K562 (cell line): ENCODE measurements at regions not wholly inside any gene's neighbourhood (a gene's known extent, or its start where the extent isn't known, plus 50 kb on each side); places are given as distances from the start of the nearest gene placed in this dataset.

Experiments
- ATAC-seq: fragments of 200-7000 bp; cut with Tn5 transposase; 3 replicates; pipeline ENCODE4 v1.9.1; 2020; ENCODE audit warnings: moderate library complexity
- BruUV-seq: library from RNA; stranded (reverse); fragments of 400-500 nt; replicated peaks from 2 replicates; lab custom pipeline; 2021; lab: Mats Ljungman, UMichigan
- CTCF ChIA-PET: fragments of 300-600 bp; formaldehyde crosslinking; extraction: SDS; loops from one replicate; lab custom pipeline; 2021; ENCODE audit warnings: low intra/inter-chr PET ratio; lab: Yijun Ruan, JAX
- POLR2A ChIA-PET: fragments of 300-600, 350-650 bp; sonication (Branson Sonifier 250); formaldehyde crosslinking; extraction: SDS; loops from one replicate; lab custom pipeline; 2021; ENCODE audit warnings: antibody characterized with exemption, inconsistent platforms; lab: Yijun Ruan, JAX
- DNase-seq, 4 experiments: peaks; one replicate each; pipeline versions ENCODE4 v3.0.0 to v3.0.0-alpha.2; 2011 to 2018; ENCODE audit warnings: low spot score in 3 of 4, mixed read lengths in 3 of 4; ENCODE audit errors: extremely low read depth in 1 of 4
- FAIRE-seq: peaks from 2 replicates; lab custom pipeline; 2011; peaks lifted over from hg19 to GRCh38; lab: Jason Lieb, UNC
- H2AFZ ChIP-seq: 2 replicates; pipeline ENCODE4 v1.6.0; 2011; ENCODE audit warnings: low read depth, low read length, control low read depth, inconsistent platforms
- H3K27ac ChIP-seq: fragments of 200-600 bp; 3 replicates; pipeline ENCODE4 v1.8.0; 2011; ENCODE audit warnings: low read depth, mild to moderate bottlenecking, control low read depth, inconsistent platforms, low read length, moderate library complexity, mixed read lengths; ENCODE audit errors: extremely low read depth
- H3K27me3 ChIP-seq, 2 experiments: fragments of 300-600 bp in 1 of 2; 2 replicates in 1 of 2; 3 replicates in 1 of 2; pipeline versions ENCODE4 v1.6.0 to v1.8.0; 2011; ENCODE audit warnings: inconsistent platforms in 2 of 2, low read length in 2 of 2, mild to moderate bottlenecking in 1 of 2, mixed read lengths in 1 of 2, moderate library complexity in 1 of 2; ENCODE audit not compliant: control insufficient read depth in 2 of 2, insufficient read depth in 2 of 2
- H3K36me3 ChIP-seq: fragments of 300-600 bp; 3 replicates; pipeline ENCODE4 v1.8.0; 2011; ENCODE audit warnings: mild to moderate bottlenecking, low read length, inconsistent platforms; ENCODE audit not compliant: control insufficient read depth, insufficient read depth
- H3K4me1 ChIP-seq, 2 experiments: fragments of 200-600 bp in 1 of 2; replicated peaks in 1 of 2; 2 replicates in 1 of 2; 3 replicates in 1 of 2; pipeline versions ENCODE4 v1.5.1 to v1.8.0; 2011; ENCODE audit warnings: inconsistent platforms in 2 of 2, low read length in 2 of 2, mild to moderate bottlenecking in 1 of 2, mixed read lengths in 1 of 2, moderate library complexity in 1 of 2; ENCODE audit not compliant: control insufficient read depth in 2 of 2, insufficient read depth in 2 of 2
- H3K4me2 ChIP-seq: 2 replicates; pipeline ENCODE4 v1.6.1; 2011; ENCODE audit warnings: low read length, control low read depth, inconsistent platforms, mixed read lengths; ENCODE audit not compliant: insufficient read depth
- H3K4me3 ChIP-seq: fragments of 200-600 bp; sonication (generic), shearing (Covaris generic); 2 replicates; pipeline ENCODE4 v1.5.1; 2016; ENCODE audit warnings: control low read depth, inconsistent platforms
- H3K79me2 ChIP-seq: fragments of 200-600 bp; 3 replicates; pipeline ENCODE4 v1.8.0; 2011; ENCODE audit warnings: low read length, inconsistent platforms; ENCODE audit not compliant: control insufficient read depth, insufficient read depth
- H3K9ac ChIP-seq, 2 experiments: 2 replicates each; pipeline versions ENCODE4 v1.6.0 to v1.6.1; 2011; ENCODE audit warnings: low read depth in 2 of 2, low read length in 2 of 2, control low read depth in 1 of 2, inconsistent platforms in 1 of 2, mild to moderate bottlenecking in 1 of 2, mixed read lengths in 1 of 2; ENCODE audit not compliant: insufficient read depth in 1 of 2
- H3K9me1 ChIP-seq: one replicate; pipeline ENCODE4 v1.6.0; 2011; ENCODE audit warnings: inconsistent platforms, mild to moderate bottlenecking, low read length, moderate library complexity; ENCODE audit not compliant: control insufficient read depth, insufficient read depth
- H3K9me3 ChIP-seq: replicated peaks from 2 replicates; pipeline ENCODE4 v1.5.1; 2011; ENCODE audit warnings: low read depth, low read length, inconsistent platforms; ENCODE audit not compliant: control insufficient read depth, insufficient read depth
- H4K20me1 ChIP-seq: replicated peaks from 2 replicates; pipeline ENCODE4 v1.6.1; 2011; ENCODE audit warnings: low read length, inconsistent platforms, mixed read lengths; ENCODE audit not compliant: control insufficient read depth, insufficient read depth
- ARHGAP35 ChIP-seq: fragments of 450-650 bp; IDR thresholded peaks from 2 replicates; pipeline ENCODE4 v1.6.1; 2018; ENCODE audit not compliant: partially characterized antibody
- HMG20B ChIP-seq: fragments of 250-450 bp; sonication (Bioruptor Pico); IDR thresholded peaks from 2 replicates; pipeline ENCODE4 v1.5.0; 2021; ENCODE audit warnings: mild to moderate bottlenecking
- KLF10 ChIP-seq: fragments of 250-450 bp; sonication (Bioruptor Pico); IDR thresholded peaks from 2 replicates; pipeline ENCODE4 v1.6.1; 2021; ENCODE audit warnings: matching md5 sums
- PHF21A ChIP-seq: fragments of 450-650 bp; IDR thresholded peaks from 2 replicates; pipeline ENCODE4 v1.6.1; 2017; ENCODE audit warnings: low read depth, borderline replicate concordance
- POLR2A ChIP-seq: fragments of 450-650 bp; conservative IDR thresholded peaks from 2 replicates; pipeline ENCODE4 v1.6.1; 2016
- SP1 ChIP-seq: sonication (generic); formaldehyde crosslinking; IDR thresholded peaks from 2 replicates; pipeline ENCODE4 v1.8.1; 2022; ENCODE audit warnings: mild to moderate bottlenecking, missing genetic modification reagents
- TFAP4 ChIP-seq: sonication (generic); formaldehyde crosslinking; IDR thresholded peaks from 2 replicates; pipeline ENCODE4 v1.8.0; 2022; ENCODE audit warnings: missing genetic modification reagents, mild to moderate bottlenecking, moderate library complexity, borderline replicate concordance
- THRB ChIP-seq: fragments of 450-650 bp; formaldehyde crosslinking; conservative IDR thresholded peaks from 2 replicates; pipeline ENCODE4 v1.4.0; 2022; ENCODE audit warnings: mild to moderate bottlenecking, missing genetic modification characterization
- USF1 ChIP-seq: sonication (generic); formaldehyde crosslinking; IDR thresholded peaks from 2 replicates; pipeline ENCODE4 v1.9.0; 2022; ENCODE audit warnings: mild to moderate bottlenecking, missing genetic modification reagents
- ZNF143 ChIP-seq: sonication (generic); formaldehyde crosslinking; IDR thresholded peaks from 2 replicates; pipeline ENCODE4 v1.9.0; 2022; ENCODE audit warnings: mild to moderate bottlenecking, missing genetic modification reagents
- ZNF561 ChIP-seq: fragments of 450-650 bp; formaldehyde crosslinking; conservative IDR thresholded peaks from 2 replicates; pipeline ENCODE4 v1.4.0; 2020; ENCODE audit warnings: mild to moderate bottlenecking, moderate library complexity
- ZSCAN32 ChIP-seq: fragments of 450-650 bp; formaldehyde crosslinking; IDR thresholded peaks from 2 replicates; pipeline ENCODE4 v1.4.0; 2020; ENCODE audit warnings: mild to moderate bottlenecking, moderate library complexity
- WGBS: fragments of 100-300 bp; shearing (Covaris generic); methylation state at CpG from one replicate; pipeline ENCODE4 v1.1.6; 2016; ENCODE audit warnings: low coverage, mixed read lengths; ENCODE audit not compliant: insufficient coverage; ENCODE audit errors: missing lambda C conversion rate; 5-methylcytosine and 5-hydroxymethylcytosine counted together
- in situ Hi-C: fragments of 300-500 bp; cut with MboI; formaldehyde crosslinking; loops from 4 replicates; pipeline ENCODE4 v1.15.0; 2018; ENCODE audit warnings: inconsistent platforms, mixed read lengths
- intact Hi-C: fragments of 100-400 bp; cut with micrococcal nuclease; formaldehyde crosslinking; loops from 2 replicates; pipeline ENCODE4 v1.14.2; 2022

GRCh38 chr10:33945051-33945450 is 610.6 kb upstream of the NRP1 start:
- POLR2A ChIA-PET, result no interaction called here
- H3K36me3 ChIP-seq, result no peaks in the 10 kb centered on the region
- WGBS, result 0% methylated on average over 1 of the region's 1 CpG

More at GRCh38 chr10:33945051-33945450, 610.6 kb upstream of the NRP1 start:
- in situ Hi-C loops (no loop called here), intact Hi-C loops (no loop called here)
- CTCF ChIA-PET, result no interaction called here
- FAIRE-seq (no peak), ATAC-seq (no peak), DNase-seq (no peak)
- Histone ChIP-seq H3K4me3 (no peak overlapping the region), H3K79me2 (no peaks in the 10 kb centered on the region), H3K9me3 (no peaks in the 10 kb centered on the region), H3K27me3 (no peaks in the 10 kb centered on the region), H3K4me2 (no peak overlapping the region), H3K9me1 (no peaks in the 10 kb centered on the region), H3K4me1 (no peaks in the 10 kb centered on the region), H2AFZ (no peak overlapping the region), H3K9ac (no peak overlapping the region), H3K27ac (no peak overlapping the region), H4K20me1 (no peaks in the 10 kb centered on the region)
- no TSS peak for BruUV-seq
- TF ChIP-seq ZNF561 (CRISPR knock-in tag), result no peak
- TF ChIP-seq THRB (CRISPR knock-in tag), result no peak
- TF ChIP-seq SP1, result no peak
- TF ChIP-seq POLR2A, result no peak
- no peak for TF ChIP-seq ARHGAP35
- TF ChIP-seq PHF21A, result no peak
- no peak for TF ChIP-seq KLF10 (CRISPR knock-in tag)
- no peak for TF ChIP-seq HMG20B (CRISPR knock-in tag)
- TF ChIP-seq USF1 (CRISPR knock-in tag), result no peak
- no peak for TF ChIP-seq TFAP4 (CRISPR knock-in tag)
- no peak for TF ChIP-seq ZSCAN32 (CRISPR knock-in tag)
- TF ChIP-seq ZNF143, result no peak
